NCI-H1417 treated with DMSO at 0.1 percent for 48 hours (cell line): ENCODE measurements at regions not wholly inside any gene's neighbourhood (a gene's known extent, or its start where the extent isn't known, plus 50 kb on each side); places are given as distances from the start of the nearest gene placed in this dataset.
"Not testable (repeated sequence)": the region's sequence is repeated elsewhere in the genome, so short reads cannot be mapped to it uniquely, and the experiment has no call there.

ENCODE experiments used
- DNase-seq: peaks from one replicate; lab custom pipeline; 2025; lab: John Stamatoyannopoulos, UW

DNA sequence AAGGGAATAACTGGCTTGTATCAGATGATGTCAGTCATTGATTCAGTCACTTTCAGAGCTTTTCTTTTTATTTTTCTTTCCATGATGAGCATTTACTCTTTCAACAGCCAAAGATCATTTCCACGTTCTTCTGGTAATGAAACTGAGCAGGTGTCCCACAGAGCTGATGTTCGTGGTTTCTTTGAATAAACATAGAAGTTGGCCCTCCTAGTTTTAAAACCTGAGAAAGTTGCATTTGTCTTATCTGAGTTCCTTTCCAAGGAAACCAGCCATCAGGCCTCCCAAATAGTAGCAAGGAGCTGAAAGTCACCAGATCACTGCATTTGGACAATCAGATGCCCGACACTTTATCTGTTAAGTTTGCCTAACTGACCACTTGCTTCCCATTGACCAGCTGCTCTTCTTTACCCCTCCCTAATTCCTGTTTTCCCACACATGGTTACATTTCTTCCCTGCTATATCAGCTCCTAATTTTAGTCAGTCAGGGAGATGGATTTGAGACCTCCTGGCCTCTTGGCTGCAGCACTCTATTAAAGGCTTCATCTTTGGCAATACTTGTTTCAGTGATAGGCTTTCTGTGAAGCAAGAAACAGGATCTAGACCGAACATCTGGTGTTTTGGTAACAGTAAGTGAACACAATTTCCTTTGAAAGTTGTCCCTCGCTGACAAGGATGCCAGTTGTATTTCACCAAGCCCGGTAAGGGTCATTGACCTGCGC is 420.8 kb downstream of the CHSY3 start:
- no peak for DNase-seq

DNA sequence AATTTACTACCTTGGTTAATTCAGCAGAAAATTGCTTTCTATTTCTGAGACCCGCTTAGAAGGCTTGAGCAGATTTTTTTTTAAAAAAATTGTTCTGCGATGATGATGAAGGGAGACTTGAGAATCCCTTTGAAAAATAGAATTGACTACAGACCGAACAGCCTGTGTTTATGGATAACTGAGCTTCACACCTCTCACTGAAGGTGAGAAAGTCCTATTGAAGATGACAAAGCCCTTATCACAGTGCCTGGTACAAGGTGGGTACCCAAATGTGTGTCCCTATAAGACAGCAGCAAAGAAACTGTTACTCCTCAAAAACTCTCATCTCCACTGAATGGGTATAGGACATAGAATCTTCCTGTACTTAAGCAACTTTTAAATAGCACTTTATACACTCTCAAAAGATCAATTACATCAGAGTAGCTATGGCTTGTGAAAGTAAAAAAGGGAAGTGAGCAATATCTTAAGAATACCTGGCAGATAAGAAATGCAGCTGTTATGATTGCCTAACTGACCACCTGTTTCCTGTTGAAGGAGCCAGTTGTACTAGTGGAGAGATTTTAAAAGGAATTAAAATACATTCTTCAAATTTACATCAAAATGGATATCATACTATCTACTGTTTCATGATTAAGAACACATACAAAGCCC is 419.7 kb downstream of the CHSY3 start:
- DNase-seq = no peak

DNA sequence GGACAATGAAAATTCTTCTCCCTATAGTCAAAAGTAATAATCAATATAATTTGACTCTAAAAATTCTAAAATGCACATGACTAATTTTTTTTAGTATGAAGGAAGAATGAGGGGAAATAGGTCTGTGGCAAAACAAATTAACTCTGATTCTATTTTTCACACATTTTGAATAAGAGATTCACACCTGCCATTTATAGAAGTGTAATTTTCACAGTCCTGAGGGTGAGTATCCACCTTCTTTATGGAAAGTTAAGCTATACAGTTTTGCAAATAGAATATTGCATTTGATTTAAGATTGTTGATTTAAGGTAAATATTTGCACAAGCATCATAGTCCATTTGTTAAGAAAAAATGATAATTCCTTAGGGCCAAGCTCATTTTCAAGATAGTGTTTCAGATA is 417.7 kb downstream of the CHSY3 start:
- no peak for DNase-seq

DNA sequence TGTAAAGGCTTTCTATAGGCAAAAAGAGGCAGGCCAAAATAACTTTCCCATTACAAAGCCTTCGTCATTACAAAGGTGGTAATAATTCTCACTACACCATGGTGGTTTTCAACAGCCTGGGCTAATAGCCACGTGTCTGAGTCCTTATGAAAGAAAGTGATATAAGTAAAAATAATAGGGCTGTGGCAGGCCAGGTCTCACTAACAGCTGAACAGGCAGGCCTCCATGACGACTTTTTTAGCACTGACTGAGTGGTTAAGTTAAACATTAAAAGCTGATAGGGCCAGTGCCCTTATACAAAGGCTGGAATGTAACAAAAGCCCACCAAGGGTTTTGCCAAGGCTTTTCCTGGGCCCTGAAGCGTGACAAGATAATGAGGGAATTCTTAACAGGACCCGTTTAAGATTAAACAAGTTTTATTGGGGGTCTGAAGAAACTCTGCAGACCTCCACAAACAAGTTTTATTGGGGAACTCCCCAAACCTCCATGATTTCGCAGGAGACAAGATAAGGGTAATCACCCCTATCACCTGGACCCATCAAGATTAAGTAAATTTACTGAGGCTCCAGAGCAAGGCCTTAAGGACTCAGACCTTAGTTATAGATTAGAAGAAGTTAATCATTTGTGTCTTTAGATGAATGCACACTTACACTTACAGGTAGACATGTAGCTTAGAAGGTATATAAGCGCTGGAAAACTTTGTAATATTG is 412.9 kb downstream of the CHSY3 start:
- no peak for DNase-seq

DNA sequence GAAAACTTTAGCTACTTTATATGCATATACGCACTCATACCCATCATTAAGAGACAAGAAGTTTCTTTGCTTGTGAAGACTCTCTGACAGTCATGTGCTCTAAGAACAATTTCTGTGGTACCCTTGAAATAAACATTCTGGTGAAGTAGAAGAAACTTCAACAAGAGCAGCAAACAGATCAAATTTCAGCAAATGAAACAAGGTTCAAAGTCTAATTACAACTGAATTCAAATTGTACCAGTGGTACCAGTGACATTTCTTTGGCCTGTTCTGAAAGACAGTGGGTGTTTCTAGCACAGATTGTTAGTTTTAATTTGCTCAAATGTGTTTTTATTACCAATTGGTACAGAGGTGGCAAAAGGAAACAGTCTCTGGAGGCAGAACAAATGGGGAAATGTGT is 391.0 kb downstream of the CHSY3 start:
- no peak for DNase-seq

DNA sequence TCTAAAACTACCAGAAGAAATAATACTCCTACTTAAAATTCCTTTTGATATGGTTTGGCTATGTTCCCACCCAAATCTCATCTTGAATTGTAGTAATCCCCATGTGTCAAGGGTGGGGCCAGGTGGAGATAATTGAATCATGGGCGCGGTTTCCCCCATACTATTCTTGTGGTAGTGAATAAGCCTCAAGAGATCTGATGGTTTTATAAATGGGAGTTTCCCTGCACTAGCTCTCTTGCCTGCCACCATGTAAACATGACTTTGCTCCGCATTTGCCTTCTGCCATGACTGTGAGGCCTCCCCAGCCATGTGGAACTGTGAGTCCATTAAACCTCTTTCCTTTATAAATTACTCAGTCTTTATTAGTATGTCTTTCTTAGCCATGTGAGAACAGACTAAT is 390.5 kb downstream of the CHSY3 start:
- DNase-seq = not testable (repeated sequence)

DNA sequence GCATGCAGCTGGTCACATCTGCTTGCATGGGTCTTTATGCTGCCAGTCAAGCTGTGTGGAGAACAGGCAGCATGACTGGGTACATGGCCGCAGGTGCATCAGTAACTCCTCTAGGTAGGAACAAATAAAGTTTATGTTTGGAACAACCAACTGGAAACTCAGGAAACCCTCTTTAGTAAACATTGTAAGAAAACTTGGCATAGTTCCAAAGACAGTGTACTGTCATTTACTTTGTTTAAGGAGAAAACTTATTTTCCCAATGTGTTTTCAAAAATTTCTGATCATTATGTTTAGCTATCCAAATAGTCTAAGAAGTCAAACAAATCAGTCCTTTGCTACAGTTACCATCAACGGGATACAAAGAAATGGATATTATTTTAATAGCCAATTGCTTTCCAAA is 386.0 kb downstream of the CHSY3 start:
- no peak for DNase-seq

DNA sequence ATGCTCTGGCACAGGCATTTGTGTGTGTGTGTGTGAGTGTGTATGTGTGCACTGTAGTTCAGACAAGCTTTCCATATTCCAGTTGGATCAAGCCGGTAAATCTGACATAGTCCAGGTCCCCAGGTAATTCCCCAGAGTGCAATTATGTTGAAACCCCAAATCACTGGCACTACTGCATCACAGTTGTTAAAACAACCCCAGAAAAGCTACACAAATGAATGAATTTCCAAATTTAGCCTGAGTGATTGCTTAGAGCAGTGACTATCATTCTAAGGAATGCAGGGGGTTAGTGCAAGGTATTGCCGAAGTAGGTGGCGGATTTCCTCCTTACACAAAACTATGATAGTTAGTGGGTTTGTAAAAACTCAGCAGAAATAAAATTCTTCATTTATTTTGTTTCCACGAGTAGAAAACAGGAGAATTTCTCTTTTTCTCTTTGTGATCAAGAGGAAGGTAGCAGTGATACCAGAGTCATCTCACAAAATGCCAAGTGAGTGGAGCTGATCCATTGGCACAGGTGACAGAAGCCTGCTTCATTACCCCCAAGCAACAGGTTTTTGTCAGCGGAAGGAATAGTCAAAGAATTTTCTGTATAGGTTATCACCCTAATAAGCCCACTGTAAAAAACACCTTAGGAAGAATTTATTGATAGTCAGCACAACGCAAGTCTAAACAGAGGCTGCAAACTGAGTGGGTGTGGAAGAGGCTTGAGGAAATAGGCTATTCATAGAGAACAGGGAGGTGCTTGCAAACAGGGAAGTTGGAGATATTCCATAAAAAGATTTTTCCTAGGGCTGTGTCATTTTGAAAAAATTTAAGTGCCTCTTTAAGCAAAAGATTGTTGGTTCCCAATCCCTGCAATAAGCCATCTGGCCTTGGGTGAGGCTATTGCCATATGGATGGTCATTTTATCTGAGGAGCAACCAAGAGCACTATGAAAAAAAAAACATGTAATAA is 385.1 kb downstream of the CHSY3 start:
- no peak for DNase-seq

DNA sequence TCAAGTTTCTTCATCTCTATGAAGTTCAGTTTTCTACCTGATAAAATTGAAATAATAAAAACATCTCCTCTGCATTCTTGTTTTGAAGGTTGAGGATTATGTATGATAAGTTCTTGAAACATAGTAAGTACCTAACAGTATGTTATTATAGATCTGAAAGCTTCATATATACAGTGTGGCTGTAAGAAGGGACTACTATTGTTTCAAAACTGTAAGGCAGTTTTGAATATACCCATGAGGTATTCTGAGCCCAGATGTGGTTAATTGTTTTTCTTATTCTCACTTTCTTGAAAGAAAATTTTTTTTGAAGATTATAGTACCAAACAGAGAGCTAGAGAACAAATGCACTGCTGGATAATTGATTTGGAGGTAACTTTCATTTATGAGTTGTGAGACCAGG is 383.2 kb downstream of the CHSY3 start:
- no peak for DNase-seq

DNA sequence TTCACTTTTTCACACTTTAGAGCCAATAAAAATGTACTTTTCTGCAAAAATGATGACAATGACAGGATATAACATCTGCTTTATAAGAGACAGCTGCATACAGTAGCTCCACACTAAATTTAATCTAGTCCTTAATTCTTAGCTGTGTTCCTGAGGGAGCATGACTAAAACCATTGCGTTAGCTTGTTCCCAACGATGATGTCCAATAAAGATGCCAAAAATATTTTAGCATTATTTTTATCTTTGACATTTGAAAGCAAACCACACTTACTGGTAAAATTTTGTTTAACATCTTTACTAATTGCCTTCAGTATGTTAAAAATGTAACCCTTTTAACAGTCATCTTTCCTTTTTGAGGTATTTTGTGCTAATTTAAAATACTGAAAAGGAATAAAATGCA is 382.7 kb downstream of the CHSY3 start:
- DNase-seq = no peak

DNA sequence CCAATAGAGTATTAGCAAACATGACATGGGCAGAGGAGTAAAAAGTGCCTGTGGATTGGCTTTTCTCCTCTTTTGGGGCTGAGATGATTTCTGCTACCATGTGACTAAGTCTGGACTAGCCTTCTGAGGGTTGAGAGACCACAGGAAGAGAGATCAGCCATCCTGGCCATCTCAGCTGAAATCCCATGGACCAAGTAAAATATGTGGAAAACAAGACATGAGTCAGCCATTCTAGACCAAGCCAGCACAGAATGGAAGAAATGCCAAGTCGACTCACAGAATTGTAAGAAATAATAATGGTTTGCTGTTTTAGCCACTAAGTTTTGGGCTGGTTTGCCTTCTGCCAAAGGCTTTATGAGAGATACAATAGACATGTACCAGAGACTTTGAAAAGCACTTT is 377.8 kb downstream of the CHSY3 start:
- no peak for DNase-seq

DNA sequence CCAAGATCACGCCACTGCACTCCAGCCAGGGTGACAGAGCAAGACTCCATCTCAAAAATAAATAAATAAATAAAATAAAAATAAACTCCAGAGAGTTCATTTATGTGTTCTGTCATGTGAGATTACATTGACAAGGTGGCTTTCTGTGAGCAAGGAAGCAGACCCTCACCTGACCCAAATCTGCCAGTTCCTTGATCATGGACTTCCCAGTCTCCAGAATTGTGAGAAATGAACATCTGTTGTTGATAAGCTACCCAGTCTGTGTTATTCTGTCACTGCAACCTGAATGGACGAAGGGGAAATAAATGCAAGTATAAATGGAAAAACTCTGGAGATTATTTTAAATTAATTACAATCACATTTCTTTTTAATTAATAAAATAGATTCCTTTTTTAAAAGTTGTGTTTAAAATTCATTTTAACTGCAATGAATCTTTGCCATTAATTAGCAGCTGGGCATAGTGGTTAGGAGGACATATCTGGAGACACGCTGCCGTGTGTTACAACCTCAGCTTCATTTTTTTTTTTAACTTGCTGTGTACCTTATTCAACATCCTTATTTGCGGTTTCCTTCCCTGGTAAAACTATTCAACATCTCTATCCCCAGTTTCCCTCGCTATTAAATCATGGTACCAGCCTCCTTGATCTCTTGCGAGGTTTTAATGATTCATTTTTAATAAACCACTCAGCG is 376.4 kb downstream of the CHSY3 start:
- DNase-seq = no peak

DNA sequence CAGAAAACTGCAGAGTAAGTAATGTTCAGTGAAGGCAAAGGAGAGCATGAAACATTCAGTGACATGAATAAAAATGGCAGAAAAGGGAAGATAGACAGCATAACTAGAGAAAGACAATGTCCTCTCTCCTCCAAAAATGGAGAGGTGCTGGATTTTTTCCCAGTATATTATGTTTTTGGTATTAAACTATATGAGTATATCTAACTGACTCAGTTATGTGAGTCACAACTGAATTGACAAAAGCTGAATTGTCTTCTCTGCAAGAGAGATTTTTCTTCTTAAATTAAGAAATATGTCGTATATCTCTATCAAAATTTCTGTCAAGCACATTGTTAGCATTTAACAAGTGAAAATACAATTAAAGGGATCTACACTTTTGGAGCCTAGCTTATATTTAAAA is 375.1 kb downstream of the CHSY3 start:
- no peak for DNase-seq

DNA sequence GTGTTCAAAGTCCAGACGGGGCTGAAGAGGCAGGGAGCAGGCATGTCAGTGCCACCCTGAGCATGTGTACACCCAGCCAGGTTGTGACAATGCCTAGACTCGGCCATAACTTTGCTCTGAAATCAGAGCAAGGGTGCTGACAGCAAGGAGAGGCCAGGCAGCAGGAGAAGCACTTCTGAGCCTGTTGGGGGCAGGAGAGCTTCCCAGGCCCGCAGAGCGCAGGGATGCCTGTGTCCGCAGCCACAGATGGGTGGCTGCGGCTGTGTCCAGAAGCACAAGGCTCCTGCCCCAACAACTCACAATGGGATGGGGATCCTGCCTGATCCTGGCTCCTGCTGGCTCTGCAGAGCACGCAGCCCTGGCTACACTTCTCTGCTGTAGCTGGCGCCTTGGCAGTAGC is 373.9 kb downstream of the CHSY3 start:
- DNase-seq = no peak

DNA sequence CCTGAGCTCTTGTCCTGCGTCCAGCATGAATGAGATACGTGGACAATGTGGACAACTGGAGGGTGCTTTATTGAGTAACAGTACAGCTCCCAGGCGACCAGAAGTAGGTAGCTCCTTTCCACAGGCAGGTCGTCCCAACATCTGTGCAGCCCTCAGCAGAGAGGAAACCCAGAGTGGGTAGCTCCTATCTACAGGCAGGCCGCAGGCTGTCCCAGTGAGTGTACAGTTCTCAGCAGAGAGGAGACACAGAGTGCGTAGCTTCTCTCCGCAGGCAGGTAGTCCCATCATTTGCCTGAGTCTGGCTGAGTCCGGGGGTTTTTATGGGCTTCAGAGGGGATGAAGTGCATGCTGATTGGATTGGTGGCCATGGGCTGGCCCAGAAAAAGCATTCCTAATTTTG is 373.3 kb downstream of the CHSY3 start:
- DNase-seq = no peak

DNA sequence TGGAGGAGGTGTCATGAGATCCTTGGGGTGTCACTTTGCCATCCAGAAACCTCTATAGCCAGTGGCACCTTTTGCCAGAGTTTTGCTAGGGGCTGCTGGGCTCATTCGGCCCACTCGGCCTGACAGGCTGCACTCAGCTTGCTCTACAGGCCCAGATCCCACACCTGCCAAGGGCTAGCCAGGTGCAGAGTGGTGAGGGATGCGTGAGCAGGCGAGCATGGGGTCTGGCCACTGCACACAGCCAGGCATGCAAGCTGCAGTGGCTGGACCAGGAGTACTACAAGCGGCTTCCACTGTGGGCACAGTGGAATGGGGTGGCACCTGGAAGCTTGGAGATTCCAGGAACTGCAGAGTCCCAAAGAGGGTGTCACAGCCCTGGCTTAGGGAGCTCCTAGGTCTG is 372.7 kb downstream of the CHSY3 start:
- no peak for DNase-seq

DNA sequence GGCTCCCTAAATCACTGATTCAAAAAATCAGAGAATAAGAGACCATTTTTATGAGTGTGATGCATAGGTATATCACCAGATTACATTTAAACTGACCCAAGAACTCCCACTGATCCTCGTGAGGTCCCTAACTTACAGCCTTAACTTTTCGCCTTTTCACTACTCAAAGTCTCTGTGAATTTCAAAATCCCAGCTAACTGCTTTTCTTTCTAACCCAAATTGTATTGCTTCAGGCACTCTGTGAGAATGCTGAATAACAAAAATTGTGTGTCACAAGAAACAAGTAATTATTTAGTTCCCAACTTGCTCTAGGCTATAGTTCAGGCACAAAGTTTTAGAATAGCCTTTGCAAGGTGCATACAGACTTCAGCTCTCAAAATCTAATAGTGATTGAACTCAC is 368.6 kb downstream of the CHSY3 start:
- DNase-seq = no peak

DNA sequence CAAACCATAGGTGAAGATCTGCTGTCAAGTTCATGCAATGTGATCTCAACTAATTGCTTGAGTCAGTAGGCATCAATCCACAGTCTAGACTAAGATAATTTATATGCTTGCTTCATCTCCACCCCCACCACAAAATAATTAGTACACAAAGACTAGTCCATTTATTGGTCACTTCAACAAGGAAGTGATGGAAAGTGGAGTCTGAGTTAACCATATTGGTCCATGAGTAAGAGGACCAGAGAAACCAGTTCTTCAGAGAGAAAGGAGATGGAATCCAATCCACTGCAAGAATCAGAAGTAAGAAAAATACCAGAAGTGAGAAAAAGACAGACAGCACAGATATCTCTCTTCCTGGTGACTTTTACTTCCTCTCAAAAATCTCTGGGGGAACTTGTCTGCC is 366.5 kb downstream of the CHSY3 start:
- DNase-seq = no peak

DNA sequence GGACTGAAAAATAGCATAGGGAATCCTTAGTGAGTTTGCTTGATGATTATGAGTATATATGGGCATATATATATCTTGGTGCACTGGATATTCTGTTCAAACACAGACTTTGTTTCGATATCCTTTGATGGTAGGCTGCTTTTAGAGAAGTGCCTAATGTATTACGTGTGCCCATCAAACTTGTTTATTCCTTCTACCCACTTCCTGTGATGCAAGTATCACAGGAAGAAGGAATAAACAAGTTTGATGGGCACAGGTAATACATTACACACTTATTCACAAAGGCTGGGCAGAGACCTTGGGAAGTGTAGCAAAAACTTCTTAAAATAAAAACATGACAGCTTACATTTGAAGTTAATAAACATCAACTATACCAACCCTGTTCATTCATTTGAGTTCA is 364.2 kb downstream of the CHSY3 start:
- no peak for DNase-seq

DNA sequence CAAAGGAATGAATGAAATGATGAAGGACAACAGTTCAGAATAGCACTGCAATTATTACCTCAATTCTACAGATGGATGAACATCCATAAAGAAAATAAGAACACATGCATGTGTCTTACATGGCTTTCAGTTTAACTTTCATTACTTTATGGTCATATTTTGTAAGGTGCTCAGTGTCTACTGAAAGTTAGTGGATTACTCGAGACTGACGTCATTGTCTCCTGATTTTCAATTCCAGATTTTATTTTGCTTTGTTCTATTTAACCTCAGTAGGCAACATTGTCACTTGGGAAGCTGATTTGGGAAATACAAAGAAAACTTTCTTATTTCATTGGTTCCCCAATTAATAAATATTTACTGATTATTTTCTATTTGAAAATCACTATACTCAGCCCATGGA is 363.7 kb downstream of the CHSY3 start:
- no peak for DNase-seq

DNA sequence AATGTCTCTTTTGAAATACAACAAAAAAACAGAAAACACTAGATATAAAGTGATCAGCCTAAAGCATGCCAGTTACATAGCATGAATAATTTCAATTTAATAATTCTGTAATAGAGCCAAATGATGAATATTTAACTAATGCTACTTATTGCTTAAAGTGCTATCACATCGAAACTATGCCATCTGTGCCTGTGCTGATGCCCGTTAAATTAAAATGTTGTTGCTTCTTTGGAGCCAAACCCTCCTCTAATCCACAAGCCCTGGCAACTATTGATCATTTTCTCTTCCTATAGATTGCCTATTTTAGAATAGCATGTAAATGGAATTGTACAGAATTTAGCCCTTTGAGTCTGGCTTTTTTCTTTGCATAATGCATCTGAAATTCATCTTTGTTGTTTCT is 356.2 kb downstream of the CHSY3 start:
- no peak for DNase-seq

DNA sequence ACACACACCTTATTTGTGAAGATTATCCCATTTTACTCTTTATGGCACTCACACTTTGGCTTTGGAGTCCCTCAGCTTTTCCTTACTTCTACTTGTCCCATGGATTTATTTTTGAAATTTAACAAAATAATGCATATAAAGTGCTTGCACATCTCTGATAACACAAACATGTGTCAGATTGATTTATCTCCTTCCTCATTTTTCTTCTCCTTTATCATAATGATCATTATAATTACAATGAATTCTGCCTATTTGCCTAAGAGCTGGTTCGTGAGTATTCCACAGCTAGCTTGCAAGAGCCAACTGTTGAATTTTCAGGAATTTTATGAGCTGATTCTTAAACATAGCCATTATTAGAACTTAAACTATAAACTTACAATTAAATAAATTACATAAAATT is 347.7 kb downstream of the CHSY3 start:
- DNase-seq = no peak
